HG03175 (cell line): ENCODE measurements at regions not wholly inside any gene's neighbourhood (a gene's known extent, or its start where the extent isn't known, plus 50 kb on each side); places are given as distances from the start of the nearest gene placed in this dataset.

Experiments used
- ATAC-seq: cut with Tn5 transposase; IDR thresholded peaks from one replicate; pipeline ENCODE4 v1.9.1; 2021; ENCODE audit warnings: mild to moderate bottlenecking, moderate library complexity; ENCODE audit not compliant: unreplicated experiment

- no peak for ATAC-seq
Observed at GRCh38 chr5:158174026-158174425, 315.1 kb upstream of the CLINT1 start.

DNA sequence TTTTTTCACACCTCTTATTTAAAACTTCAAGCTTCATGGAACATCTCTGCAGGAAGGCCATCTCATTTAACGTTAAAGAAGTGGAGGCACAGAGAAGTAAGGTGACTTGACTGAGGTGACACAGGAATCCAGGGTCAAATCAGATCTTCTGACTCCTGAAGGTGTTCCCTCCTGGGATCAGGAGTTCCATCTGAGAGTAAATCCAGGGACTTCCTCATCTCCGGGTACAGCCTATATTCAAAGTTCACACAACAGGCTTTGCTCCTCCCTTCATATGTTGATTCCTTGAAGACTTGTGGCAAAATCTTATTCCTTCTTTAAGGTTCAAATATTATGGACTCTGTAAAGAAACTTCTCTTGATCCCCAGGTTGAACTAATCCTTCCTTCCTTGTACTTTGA, 313.1 kb upstream of the CLINT1 start:
- no peak for ATAC-seq

DNA sequence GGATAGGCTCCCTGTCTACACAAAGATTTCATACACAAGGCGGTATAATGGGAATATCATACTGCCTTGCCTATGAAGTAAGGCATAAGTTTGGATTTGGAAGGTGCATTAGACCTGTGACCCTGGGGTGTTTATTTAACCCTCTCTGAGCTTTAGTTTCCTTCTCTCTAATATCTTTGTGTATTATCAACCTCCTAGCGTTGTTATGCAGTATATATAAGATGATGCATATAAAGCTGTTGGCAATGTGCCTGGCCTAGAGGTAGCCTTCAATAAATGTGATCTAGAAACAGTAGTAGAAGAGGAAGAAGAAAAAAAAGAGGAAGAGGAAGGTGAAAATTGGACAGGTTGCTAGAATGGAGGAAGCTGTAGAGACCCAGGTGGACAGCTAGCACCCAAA, 311.6 kb upstream of the CLINT1 start:
- no peak for ATAC-seq

DNA sequence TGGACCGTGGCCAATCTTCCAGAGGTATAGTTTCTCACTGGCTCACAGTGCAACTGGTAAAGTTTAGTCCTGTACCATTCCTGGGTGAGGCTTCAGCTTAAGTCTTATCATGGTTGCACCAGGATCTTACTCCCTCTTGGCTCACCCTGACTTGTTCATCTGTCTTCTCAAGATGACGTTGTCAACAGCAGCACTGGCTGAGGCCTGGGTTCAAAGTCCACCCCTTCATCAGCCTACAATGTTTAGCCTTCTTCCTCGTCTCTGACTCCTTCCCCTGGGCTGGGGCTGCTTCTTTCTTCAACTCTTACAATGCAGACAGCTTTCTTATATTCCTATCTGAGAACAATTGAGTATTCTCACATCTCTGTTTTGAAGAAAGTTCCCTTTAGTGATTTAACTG, 311.1 kb upstream of the CLINT1 start:
- ATAC-seq: no peak

DNA sequence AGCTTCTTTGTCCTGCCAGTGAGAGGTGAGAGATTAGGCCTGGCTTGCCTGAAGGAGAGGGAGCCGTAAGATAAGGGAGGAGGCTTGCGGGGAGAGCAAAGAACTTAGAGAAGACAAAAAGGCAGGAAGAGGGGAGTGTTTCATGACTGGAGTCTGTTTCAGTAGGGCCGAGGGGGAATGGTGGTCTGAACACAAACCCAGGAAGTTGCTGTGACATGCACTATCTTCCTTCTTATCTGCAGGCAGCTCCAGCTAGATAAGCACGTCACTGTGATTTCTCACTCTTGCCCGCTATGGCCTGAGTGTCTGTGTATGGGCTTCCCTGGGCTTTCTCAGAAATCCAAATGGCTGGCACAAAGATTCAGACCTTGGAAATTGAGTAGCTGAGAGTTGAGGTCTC, 307.5 kb upstream of the CLINT1 start:
- no peak for ATAC-seq

GRCh38 chr5:158165647-158166046, 306.7 kb upstream of the CLINT1 start:
- ATAC-seq: no peak

DNA sequence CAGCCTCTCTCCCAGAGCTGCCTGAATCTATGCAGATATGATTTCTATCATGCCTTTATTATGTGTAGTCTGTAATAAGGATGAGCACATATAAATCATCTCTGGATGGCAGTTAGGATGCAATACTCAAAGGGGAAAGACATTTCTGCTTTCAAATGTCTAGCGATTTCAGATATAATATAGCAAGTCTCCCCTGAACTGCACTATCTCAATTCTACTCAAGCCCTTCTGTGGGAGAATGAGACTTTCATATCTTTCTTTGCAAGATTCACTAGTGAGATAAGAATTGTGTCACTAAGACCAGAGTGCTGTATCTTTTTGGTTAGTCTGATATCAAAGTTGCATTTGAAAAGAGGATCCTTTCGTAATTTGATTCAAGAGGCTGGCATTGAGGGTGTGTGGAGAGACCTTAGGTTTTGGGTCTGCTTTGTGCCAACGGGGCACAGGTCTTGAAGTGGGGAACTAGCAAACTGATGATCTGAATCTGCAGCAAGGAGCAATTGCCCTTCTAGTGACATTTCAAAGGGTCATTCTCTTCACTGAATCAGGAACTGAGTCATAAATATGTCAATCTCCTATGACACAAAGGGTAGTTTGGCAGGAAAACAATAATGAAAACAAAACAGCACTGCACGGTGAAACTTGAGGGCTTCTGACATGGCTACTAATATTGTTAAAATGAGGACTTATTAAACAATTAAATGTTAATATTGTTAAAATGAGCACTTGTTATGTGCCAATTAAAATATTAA, 305.5 kb upstream of the CLINT1 start:
- ATAC-seq: no peak

GRCh38 chr5:158163451-158164295, 304.7 kb upstream of the CLINT1 start:
- ATAC-seq: no peak

DNA sequence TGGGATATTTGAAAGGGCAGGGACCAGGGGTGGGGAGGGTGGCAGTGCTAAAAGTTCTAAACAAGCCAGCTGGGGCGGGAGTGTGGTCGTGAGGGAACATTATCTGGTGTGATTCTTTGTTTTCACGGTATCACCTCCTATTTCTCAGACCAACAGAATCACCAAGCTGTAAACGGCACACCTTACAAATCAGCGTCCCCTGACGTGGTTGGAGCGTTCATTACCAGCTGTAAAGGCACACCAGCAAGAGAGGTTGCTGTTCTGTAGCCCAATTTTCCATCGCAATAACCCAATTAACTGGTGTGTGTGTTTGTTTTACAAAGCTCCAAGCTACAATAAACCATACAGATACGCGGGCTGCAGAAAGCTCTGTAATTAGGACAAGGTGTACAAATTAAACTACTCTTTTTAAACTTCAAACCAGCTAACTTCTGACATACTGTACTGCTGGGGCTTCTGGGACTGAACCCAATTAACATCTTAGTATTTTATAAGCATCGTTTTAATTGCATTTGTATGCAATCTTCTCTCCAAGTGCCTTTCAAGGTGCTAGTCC, 303.6 kb upstream of the CLINT1 start:
- ATAC-seq: no peak

GRCh38 chr5:158162026-158162425, 303.1 kb upstream of the CLINT1 start:
- ATAC-seq: no peak

- ATAC-seq: no peak
Observed at GRCh38 chr5:158159621-158160020, 300.7 kb upstream of the CLINT1 start.

DNA sequence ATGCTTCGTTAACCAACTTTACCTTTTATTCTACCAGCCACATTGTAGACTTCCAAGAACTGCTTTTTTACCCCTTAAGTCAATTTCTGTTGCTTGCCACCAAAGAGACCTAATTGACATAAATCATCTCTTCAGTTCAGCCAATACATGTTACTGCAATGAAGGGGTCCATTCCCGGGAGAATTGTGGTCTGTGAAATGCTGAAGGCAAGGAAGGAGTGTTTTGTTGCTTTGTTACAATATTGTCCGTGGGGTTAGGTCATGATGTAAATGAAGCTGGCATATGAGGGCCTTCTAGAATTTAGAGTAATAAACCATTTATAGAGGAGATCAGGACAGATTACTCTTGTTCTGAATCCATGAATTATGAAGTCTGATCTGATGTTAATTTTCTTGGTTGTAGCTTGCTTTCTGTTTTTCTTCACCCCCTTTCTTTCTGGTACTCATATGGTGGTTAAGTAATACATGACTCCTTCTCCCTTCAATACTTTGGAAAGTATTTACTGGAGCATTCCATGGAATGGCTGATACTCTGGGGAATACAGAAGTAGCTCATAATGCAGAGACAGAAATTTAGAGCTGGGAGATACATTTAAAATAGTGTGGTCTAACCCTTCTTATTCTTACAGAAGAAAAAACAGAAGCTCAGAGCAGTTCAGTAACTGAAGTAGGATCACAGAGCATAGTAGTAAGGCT, 297.0 kb upstream of the CLINT1 start:
- no peak for ATAC-seq

DNA sequence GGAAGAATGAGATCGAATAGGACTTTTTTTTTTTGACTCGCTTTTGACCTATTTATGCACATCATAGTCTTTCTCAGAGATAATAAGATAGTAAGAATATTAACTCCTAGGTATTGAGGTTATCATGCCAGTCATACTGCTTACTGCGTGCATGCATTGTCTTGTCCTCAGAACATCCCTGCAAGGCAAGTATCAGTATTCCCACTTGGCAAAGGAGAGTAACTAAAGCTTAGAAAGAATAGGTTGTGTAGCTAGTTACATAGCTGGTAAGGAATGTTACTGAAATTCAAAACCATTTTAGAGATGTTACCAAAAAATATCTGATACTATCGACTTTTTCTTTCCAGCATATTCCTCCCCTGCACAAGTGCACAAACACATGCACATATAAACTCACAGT, 296.1 kb upstream of the CLINT1 start:
- no peak for ATAC-seq

- no peak for ATAC-seq
Observed at GRCh38 chr5:158154226-158155005, 295.5 kb upstream of the CLINT1 start.

DNA sequence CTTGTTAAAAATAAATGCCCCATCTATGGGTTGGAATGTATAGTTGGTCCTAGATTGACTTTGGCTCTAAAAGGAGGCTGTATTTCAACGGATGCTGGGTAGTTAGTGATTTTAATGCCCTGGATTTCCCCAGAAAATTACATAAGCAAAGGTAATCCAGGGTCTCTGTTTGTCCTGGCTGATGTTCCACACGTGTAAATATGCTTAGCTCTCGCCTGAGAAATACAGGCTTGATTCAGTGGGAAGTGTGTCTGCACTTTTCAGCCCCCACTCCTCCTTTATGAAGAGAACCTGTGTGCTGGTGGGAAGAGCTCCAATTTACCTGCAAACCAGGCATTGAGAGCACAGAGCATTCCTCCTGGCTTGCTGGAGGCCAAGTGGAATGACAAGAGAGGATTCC, 294.6 kb upstream of the CLINT1 start:
- no peak for ATAC-seq

DNA sequence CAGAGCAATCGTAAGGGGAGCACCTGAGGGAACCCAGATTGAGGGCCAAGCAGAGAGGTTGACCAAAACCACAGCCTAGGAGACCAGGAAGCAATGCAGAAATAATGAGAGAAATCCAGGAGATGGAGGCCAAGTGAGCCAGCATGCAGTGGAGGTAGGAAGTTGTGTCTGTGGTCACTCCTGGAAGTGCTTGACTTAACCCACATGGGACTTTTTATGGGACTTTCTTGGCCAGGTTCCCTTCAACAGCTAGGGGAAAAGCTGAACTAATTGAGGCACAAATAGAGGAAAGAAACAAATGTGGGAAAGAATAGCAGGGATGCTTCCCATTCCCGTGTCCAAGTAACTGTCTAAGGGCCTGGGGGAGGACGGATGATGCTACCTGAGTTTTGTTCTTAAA, 293.2 kb upstream of the CLINT1 start:
- no peak for ATAC-seq

DNA sequence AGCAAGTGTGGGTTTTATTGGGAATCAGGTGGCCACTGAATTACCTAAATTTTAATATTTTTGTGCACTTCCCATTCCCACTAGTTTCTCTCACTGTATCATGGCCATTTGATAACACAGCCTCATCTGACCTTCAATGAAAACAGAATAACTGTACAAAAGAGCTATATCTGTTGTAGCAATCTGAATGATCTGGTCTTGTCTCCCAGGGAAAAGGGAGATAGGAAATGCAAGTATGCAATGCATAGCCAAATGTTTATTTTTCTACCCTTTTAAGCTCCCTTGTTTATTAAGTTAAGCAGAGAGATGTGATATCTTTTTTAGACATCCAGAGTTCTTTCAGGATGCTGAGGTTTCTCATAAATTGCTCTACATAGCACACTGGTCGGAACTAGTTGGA, 288.3 kb upstream of the CLINT1 start:
- no peak for ATAC-seq

GRCh38 chr5:158145827-158146226, 286.9 kb upstream of the CLINT1 start:
- ATAC-seq: no peak

DNA sequence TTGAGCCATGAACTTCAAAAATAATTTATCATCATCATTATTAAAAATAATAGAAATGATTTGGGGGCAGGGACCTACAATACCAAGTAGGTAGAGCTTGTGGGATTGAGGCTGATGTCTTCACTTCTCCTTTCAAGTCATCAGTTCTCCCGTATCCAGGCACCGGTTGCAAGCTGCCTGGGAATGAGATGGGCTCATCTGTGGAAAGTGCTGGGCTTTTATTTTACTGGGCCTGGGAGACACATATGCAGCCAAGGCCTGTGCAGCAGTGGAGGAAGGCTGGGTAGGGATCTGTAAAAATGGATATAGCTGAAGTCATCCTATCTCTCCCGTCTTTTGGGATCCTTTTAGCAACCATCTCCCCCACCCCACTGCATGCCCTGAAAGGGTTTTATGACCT, 284.1 kb upstream of the CLINT1 start:
- no peak for ATAC-seq

DNA sequence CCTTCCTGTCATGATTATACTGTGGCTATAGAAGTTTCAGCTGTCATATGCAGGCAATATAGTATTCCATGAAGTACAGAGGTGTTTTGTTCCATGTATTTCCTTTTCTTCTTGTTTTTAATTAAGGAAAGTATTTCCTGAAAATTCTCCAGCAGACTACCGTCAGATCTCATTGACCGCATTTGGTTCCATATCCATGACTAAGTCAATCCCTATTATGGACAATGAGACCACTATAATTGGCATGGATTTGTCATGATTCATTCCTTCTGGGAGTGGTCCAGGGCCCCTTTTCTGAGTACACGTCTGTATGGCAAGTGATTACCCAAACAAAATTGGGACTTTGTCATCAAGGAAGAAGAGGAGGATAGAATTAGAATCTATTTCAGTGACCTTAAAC, 283.2 kb upstream of the CLINT1 start:
- ATAC-seq: no peak
